A673 (cell line): ENCODE measurements at regions not wholly inside any gene's neighbourhood (a gene's known extent, or its start where the extent isn't known, plus 50 kb on each side); places are given as distances from the start of the nearest gene placed in this dataset.

ENCODE experiments used
- CTCF ChIP-seq: fragments of 300-800, 200-600 bp; sonication (generic); conservative IDR thresholded peaks from 2 replicates; pipeline ENCODE4 v1.5.1; 2017; ENCODE audit warnings: low read depth, mild to moderate bottlenecking, antibody characterized with exemption, low read length, moderate library complexity, mixed read lengths
- EZH2 ChIP-seq: fragments of 200-600 bp; sonication (generic); IDR thresholded peaks from 2 replicates; pipeline ENCODE4 v1.6.1; 2017; ENCODE audit warnings: borderline replicate concordance, low read depth, mild to moderate bottlenecking, mixed read lengths, antibody characterized with exemption, low read length; ENCODE audit not compliant: poor library complexity, severe bottlenecking

GRCh38 chr7:149625947-149626392 is 128.4 kb upstream of the ZNF746 start:
- no peak for TF ChIP-seq EZH2
- TF ChIP-seq CTCF, result no peak
